GM18507 (cell line): ENCODE measurements at regions not wholly inside any gene's neighbourhood (a gene's known extent, or its start where the extent isn't known, plus 50 kb on each side); places are given as distances from the start of the nearest gene placed in this dataset.

Experiments used
- DNase-seq: peaks from one replicate; pipeline ENCODE4 v3.0.0; 2011; ENCODE audit warnings: low read depth; ENCODE audit not compliant: insufficient read length; ENCODE audit errors: extremely low spot score
- FAIRE-seq: peaks from 2 replicates; lab custom pipeline; 2011; peaks lifted over from hg19 to GRCh38; lab: Jason Lieb, UNC

DNA sequence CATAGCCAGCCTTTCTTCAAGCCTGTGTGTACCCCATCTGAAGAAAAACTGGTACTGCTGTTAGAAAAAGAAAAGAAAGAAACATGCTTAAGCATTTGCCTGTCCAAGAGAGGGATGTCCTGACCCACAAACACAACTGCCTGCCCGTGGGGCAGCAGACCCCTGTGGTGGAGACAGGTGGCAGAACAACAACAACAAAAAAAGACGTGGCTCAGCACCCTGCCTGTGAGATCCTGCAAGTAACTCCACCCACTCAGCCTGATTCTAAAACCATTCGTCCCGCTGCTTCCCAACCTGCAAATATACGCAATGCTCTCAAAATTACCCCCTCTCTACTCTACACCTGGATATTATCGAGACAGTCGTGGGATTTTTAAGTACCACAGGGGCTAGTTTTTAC is 64.9 kb upstream of the ZDHHC17 start:
- DNase-seq = no peak
- no peak for FAIRE-seq

- DNase-seq (no peak), FAIRE-seq (no peak)
These were observed 62.2 kb upstream of the ZDHHC17 start for GRCh38 chr12:76701690-76702089.

GRCh38 chr12:76702946-76703345 is 61.0 kb upstream of the ZDHHC17 start:
- FAIRE-seq (no peak), DNase-seq (no peak)

GRCh38 chr12:76704693-76705092 is 59.2 kb upstream of the ZDHHC17 start:
- no peak for DNase-seq
- no peak for FAIRE-seq

GRCh38 chr12:76706101-76706500 is 57.8 kb upstream of the ZDHHC17 start:
- FAIRE-seq = no peak
- DNase-seq = no peak

GRCh38 chr12:76706761-76707160 is 57.2 kb upstream of the ZDHHC17 start:
- FAIRE-seq = no peak
- DNase-seq = no peak

DNA sequence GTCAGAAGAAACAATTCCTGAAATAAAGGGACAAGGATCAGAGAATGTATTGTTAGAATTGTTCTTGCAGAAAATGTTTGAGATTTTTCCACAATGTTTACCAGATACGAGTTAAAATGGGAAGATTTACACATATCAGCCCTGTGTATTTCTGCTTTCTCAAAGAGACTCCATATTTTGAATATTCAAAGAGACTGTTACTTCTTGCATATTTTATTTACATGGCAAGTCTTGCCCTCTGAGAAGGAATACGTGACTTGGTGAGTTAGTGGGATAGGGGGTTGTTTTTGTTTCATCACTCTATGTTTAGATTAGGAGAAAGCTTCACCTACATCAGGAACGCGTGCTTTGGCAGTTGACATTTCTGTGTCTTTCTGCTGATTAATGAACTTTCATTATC is 56.1 kb upstream of the ZDHHC17 start:
- FAIRE-seq (no peak), DNase-seq (no peak)

GRCh38 chr12:76708296-76708695 is 55.6 kb upstream of the ZDHHC17 start:
- FAIRE-seq = no peak
- no peak for DNase-seq

DNA sequence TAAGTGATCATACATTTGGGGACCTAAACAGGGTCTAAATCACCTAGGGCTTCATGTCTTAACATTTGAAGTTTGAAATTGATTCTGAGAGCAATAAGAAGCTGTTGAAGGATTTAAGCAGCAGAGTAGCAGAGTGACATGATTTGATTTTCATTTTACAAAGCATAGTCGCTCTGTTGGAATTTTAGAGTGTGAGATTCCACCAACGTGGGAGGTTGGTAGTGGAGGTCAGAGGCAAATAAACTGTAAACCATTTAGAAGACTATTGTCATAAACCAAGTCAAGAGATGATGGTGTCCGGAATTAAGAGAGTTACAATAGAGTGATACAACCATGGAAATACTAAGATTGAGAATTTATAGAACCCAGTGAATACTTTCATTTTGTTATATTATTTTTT is 52.7 kb upstream of the ZDHHC17 start:
- FAIRE-seq (no peak), DNase-seq (no peak)

GRCh38 chr12:76713130-76713529 is 50.8 kb upstream of the ZDHHC17 start:
- no peak for DNase-seq
- no peak for FAIRE-seq

DNA sequence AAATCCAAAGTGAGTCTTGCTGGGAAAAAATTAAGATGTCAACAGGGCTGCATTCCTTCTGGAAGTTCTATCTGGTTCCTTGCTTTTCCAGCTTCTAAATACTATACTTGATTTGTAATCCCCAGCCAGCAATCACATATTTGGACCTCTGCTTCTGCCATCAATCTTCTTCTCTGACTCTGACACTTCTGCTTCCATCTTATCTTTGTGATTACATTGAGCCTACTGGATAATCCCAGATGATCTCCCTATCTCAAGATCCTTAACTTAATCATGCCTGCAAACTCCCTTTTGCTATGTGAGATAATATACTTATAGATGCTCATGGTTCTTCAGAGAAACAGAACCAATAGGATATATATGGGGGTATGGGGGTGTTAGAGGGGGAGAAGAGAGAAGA is 49.9 kb upstream of the ZDHHC17 start:
- no peak for DNase-seq
- no peak for FAIRE-seq
